GM23338 (cell line): ENCODE measurements at regions not wholly inside any gene's neighbourhood (a gene's known extent, or its start where the extent isn't known, plus 50 kb on each side); places are given as distances from the start of the nearest gene placed in this dataset.

ENCODE experiments used
- EZH2 ChIP-seq: fragments of 200-600 bp; sonication (generic); IDR thresholded peaks from one replicate; pipeline ENCODE4 v1.8.0; 2017; ENCODE audit warnings: antibody characterized with exemption, mild to moderate bottlenecking, low read depth; ENCODE audit not compliant: unreplicated experiment
- EZH2phosphoT487 ChIP-seq: fragments of 200-600 bp; sonication (generic); IDR thresholded peaks from one replicate; pipeline ENCODE4 v1.8.1; 2018; ENCODE audit warnings: antibody characterized with exemption; ENCODE audit not compliant: unreplicated experiment
- NANOG ChIP-seq: IDR thresholded peaks from 2 replicates; pipeline ENCODE4 v1.6.1; 2016; ENCODE audit warnings: antibody characterized with exemption, borderline replicate concordance
- POLR2AphosphoS5 ChIP-seq: IDR thresholded peaks from 2 replicates; pipeline ENCODE4 v1.6.1; 2016; ENCODE audit warnings: antibody characterized with exemption, low read depth
- STAT1 ChIP-seq: IDR thresholded peaks from one replicate; pipeline ENCODE4 v1.6.1; 2016; ENCODE audit warnings: antibody characterized with exemption; ENCODE audit not compliant: unreplicated experiment
- ZNF114 ChIP-seq: fragments of 250-450 bp; sonication (Bioruptor Pico); IDR thresholded peaks from 2 replicates; pipeline ENCODE4 v1.5.0; 2020; ENCODE audit warnings: mild to moderate bottlenecking, moderate library complexity
- TF ChIP-seq, protein P1 (sequence below), 2 experiments: fragments of 200-600 bp in 1 of 2; sonication (generic) in 1 of 2; conservative IDR thresholded peaks; 2 replicates each; pipeline versions ENCODE4 v1.5.1 to v1.6.1; 2016 to 2017; ENCODE audit warnings: antibody characterized with exemption in 2 of 2, low read depth in 2 of 2, mild to moderate bottlenecking in 2 of 2, moderate library complexity in 1 of 2
- TF ChIP-seq, protein P2 (sequence below): IDR thresholded peaks from one replicate; pipeline ENCODE4 v1.6.1; 2018; ENCODE audit warnings: antibody characterized with exemption; ENCODE audit not compliant: unreplicated experiment

DNA sequence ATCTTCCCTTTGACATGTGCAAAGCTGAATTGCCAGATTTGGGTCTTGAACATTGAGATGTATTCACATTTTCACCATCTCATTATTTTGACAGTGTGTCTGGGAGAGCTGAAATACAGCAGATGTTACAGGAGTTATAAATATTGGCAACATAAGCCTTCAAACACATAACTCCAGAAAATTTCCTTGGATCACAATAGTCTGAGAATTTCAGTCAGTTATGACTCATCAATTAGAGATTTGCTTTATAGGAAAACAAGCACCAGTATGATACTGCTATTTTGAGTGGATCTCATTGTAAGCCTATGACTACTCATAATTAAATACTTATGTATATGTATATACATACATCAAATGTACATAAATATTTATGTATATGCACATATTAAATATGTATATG is 1171.8 kb downstream of the AMY1C start:
- TF ChIP-seq, protein P1, sequence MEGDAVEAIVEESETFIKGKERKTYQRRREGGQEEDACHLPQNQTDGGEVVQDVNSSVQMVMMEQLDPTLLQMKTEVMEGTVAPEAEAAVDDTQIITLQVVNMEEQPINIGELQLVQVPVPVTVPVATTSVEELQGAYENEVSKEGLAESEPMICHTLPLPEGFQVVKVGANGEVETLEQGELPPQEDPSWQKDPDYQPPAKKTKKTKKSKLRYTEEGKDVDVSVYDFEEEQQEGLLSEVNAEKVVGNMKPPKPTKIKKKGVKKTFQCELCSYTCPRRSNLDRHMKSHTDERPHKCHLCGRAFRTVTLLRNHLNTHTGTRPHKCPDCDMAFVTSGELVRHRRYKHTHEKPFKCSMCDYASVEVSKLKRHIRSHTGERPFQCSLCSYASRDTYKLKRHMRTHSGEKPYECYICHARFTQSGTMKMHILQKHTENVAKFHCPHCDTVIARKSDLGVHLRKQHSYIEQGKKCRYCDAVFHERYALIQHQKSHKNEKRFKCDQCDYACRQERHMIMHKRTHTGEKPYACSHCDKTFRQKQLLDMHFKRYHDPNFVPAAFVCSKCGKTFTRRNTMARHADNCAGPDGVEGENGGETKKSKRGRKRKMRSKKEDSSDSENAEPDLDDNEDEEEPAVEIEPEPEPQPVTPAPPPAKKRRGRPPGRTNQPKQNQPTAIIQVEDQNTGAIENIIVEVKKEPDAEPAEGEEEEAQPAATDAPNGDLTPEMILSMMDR (conservative IDR thresholded peaks at IDR 0.05; ENCODE audit: low read depth in 2 of 2) = no peak
- TF ChIP-seq POLR2AphosphoS5 = no peak
- no peak for TF ChIP-seq STAT1
- no peak for TF ChIP-seq EZH2
- TF ChIP-seq ZNF114 (CRISPR knock-in tag) = no peak
- TF ChIP-seq, protein P2, sequence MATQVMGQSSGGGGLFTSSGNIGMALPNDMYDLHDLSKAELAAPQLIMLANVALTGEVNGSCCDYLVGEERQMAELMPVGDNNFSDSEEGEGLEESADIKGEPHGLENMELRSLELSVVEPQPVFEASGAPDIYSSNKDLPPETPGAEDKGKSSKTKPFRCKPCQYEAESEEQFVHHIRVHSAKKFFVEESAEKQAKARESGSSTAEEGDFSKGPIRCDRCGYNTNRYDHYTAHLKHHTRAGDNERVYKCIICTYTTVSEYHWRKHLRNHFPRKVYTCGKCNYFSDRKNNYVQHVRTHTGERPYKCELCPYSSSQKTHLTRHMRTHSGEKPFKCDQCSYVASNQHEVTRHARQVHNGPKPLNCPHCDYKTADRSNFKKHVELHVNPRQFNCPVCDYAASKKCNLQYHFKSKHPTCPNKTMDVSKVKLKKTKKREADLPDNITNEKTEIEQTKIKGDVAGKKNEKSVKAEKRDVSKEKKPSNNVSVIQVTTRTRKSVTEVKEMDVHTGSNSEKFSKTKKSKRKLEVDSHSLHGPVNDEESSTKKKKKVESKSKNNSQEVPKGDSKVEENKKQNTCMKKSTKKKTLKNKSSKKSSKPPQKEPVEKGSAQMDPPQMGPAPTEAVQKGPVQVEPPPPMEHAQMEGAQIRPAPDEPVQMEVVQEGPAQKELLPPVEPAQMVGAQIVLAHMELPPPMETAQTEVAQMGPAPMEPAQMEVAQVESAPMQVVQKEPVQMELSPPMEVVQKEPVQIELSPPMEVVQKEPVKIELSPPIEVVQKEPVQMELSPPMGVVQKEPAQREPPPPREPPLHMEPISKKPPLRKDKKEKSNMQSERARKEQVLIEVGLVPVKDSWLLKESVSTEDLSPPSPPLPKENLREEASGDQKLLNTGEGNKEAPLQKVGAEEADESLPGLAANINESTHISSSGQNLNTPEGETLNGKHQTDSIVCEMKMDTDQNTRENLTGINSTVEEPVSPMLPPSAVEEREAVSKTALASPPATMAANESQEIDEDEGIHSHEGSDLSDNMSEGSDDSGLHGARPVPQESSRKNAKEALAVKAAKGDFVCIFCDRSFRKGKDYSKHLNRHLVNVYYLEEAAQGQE = no peak
- no peak for TF ChIP-seq EZH2phosphoT487
- TF ChIP-seq NANOG = no peak
